ENCODE measurements at regions not wholly inside any gene's neighbourhood (a gene's known extent, or its start where the extent isn't known, plus 50 kb on each side); places are given as distances from the start of the nearest gene placed in this dataset.

DNA sequence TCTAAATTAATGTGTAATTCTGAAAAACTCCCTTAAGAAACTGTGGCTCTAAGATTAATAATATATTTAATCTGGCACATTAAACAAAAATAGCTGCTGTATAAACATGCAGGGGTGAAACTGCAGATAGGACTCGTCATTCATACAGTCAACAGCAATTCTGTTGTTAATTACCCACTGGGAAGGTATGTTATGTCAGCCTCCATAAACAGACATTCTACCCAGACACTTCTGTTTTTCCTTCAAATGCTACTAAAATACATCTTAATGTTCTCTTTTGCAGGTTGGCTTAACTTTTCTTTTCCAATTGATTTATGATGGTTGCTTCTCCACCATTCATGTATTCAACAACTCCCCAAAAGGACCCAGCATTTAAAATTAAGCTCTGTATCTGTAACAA, 165.6 kb downstream of the SIPA1L2 start:
- TF ChIP-seq, protein P1, sequence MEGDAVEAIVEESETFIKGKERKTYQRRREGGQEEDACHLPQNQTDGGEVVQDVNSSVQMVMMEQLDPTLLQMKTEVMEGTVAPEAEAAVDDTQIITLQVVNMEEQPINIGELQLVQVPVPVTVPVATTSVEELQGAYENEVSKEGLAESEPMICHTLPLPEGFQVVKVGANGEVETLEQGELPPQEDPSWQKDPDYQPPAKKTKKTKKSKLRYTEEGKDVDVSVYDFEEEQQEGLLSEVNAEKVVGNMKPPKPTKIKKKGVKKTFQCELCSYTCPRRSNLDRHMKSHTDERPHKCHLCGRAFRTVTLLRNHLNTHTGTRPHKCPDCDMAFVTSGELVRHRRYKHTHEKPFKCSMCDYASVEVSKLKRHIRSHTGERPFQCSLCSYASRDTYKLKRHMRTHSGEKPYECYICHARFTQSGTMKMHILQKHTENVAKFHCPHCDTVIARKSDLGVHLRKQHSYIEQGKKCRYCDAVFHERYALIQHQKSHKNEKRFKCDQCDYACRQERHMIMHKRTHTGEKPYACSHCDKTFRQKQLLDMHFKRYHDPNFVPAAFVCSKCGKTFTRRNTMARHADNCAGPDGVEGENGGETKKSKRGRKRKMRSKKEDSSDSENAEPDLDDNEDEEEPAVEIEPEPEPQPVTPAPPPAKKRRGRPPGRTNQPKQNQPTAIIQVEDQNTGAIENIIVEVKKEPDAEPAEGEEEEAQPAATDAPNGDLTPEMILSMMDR (IDR thresholded peaks at IDR 0.05; ENCODE audit: low read depth, low read length, poor library complexity, severe bottlenecking) = no peak
- no peak for TF ChIP-seq EZH2phosphoT487 (IDR thresholded peaks at IDR 0.05; ENCODE audit: borderline replicate concordance, low read length)

All from DOHH2 (cell line).